ENCODE measurements at regions not wholly inside any gene's neighbourhood (a gene's known extent, or its start where the extent isn't known, plus 50 kb on each side); places are given as distances from the start of the nearest gene placed in this dataset.

GRCh38 chr2:34663314-34663713 is 1064.2 kb upstream of the FAM98A start:
- no peaks in the 10 kb centered on the region for H3K4me1 ChIP-seq (ENCODE audit: control insufficient read depth, insufficient read depth, low read length)
- TF ChIP-seq, protein P1, sequence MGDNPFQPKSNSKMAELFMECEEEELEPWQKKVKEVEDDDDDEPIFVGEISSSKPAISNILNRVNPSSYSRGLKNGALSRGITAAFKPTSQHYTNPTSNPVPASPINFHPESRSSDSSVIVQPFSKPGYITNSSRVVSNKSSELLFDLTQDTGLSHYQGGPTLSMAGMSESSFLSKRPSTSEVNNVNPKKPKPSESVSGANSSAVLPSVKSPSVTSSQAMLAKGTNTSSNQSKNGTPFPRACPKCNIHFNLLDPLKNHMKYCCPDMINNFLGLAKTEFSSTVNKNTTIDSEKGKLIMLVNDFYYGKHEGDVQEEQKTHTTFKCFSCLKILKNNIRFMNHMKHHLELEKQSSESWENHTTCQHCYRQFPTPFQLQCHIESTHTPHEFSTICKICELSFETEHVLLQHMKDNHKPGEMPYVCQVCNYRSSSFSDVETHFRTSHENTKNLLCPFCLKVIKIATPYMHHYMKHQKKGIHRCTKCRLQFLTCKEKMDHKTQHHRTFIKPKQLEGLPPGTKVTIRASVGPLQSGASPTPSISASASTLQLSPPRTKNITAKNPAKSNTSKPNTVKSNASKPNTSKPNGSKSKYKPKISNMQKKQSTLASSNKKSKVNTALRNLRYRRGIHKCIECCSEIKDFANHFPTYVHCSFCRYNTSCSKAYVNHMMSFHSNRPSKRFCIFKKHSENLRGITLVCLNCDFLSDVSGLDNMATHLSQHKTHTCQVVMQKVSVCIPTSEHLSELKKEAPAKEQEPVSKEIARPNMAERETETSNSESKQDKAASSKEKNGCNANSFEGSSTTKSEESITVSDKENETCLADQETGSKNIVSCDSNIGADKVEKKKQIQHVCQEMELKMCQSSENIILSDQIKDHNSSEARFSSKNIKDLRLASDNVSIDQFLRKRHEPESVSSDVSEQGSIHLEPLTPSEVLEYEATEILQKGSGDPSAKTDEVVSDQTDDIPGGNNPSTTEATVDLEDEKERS (tag by site-specific recombination; IDR thresholded peaks at IDR 0.05): no peak
- TF ChIP-seq HOXD13 (CRISPR knock-in tag; IDR thresholded peaks at IDR 0.05; ENCODE audit: borderline replicate concordance) (no peak), ZNF837 (tag by site-specific recombination; IDR thresholded peaks at IDR 0.05) (no peak), SCRT1 (tag by site-specific recombination; IDR thresholded peaks at IDR 0.05; ENCODE audit: borderline replicate concordance) (no peak), ZNF488 (tag by site-specific recombination; IDR thresholded peaks at IDR 0.05) (no peak), ZNF169 (tag by site-specific recombination; IDR thresholded peaks at IDR 0.05) (no peak)
- TF ChIP-seq, protein P2, sequence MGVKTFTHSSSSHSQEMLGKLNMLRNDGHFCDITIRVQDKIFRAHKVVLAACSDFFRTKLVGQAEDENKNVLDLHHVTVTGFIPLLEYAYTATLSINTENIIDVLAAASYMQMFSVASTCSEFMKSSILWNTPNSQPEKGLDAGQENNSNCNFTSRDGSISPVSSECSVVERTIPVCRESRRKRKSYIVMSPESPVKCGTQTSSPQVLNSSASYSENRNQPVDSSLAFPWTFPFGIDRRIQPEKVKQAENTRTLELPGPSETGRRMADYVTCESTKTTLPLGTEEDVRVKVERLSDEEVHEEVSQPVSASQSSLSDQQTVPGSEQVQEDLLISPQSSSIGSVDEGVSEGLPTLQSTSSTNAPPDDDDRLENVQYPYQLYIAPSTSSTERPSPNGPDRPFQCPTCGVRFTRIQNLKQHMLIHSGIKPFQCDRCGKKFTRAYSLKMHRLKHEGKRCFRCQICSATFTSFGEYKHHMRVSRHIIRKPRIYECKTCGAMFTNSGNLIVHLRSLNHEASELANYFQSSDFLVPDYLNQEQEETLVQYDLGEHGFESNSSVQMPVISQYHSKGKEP (tag by site-specific recombination; IDR thresholded peaks at IDR 0.05): no peak
- ChIA-PET POLR2A (no interaction called here), CTCF (no interaction called here)
- no peaks in the 10 kb centered on the region for H3K9me3 ChIP-seq (ENCODE audit: control insufficient read depth, insufficient read depth, low read depth, low read length)
- H3K27ac ChIP-seq (ENCODE audit: extremely low read depth, low read depth, low read length): no peak overlapping the region
- no peaks in the 10 kb centered on the region for H3K36me3 ChIP-seq (ENCODE audit: control insufficient read depth in 2 of 2, insufficient read depth in 1 of 2, low read length in 2 of 2)
- no peak overlapping the region for H3K4me3 ChIP-seq (ENCODE audit: low read depth, low read length)

DNA sequence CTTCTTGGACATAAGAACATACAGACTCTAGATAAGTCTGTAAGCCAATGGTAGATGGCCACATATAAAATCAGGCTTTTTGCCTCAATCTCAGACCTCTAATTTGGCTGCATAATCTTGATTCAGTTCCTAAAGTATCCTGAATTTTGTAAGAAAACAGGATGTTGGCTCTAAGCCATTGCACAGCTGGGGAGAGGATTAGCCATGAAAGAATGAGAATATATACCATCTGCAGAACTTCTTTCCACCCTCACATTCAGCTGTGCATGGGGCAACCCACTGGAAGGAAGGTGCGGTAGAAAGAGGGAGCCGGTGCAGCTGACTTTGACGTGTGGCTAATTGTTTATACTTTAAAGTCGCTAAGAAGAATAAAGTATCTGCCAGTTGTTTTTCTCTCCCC is 1061.6 kb upstream of the FAM98A start:
- POLR2A ChIA-PET: no interaction called here
- CTCF ChIA-PET: no interaction called here
- Histone ChIP-seq H3K27ac (ENCODE audit: extremely low read depth, low read depth, low read length) (no peak overlapping the region), H3K4me1 (ENCODE audit: control insufficient read depth, insufficient read depth, low read length) (no peaks in the 10 kb centered on the region), H3K36me3 (ENCODE audit: control insufficient read depth in 2 of 2, insufficient read depth in 1 of 2, low read length in 2 of 2) (no peaks in the 10 kb centered on the region), H3K9me3 (ENCODE audit: control insufficient read depth, insufficient read depth, low read depth, low read length) (no peaks in the 10 kb centered on the region), H3K4me3 (ENCODE audit: low read depth, low read length) (no peak overlapping the region)
- TF ChIP-seq PRDM1 (tag by site-specific recombination; IDR thresholded peaks at IDR 0.05) (no peak), ZNF701 (tag by site-specific recombination; IDR thresholded peaks at IDR 0.05) (no peak), ZNF214 (tag by site-specific recombination; IDR thresholded peaks at IDR 0.05; ENCODE audit: borderline replicate concordance) (no peak), ZNF239 (tag by site-specific recombination; IDR thresholded peaks at IDR 0.05) (no peak), GLIS1 (tag by site-specific recombination; IDR thresholded peaks at IDR 0.05) (no peak), KLF8 (tag by site-specific recombination; IDR thresholded peaks at IDR 0.05) (no peak), ZNF350 (tag by site-specific recombination; IDR thresholded peaks at IDR 0.05) (no peak), ZNF645 (tag by site-specific recombination; IDR thresholded peaks at IDR 0.05) (no peak)

DNA sequence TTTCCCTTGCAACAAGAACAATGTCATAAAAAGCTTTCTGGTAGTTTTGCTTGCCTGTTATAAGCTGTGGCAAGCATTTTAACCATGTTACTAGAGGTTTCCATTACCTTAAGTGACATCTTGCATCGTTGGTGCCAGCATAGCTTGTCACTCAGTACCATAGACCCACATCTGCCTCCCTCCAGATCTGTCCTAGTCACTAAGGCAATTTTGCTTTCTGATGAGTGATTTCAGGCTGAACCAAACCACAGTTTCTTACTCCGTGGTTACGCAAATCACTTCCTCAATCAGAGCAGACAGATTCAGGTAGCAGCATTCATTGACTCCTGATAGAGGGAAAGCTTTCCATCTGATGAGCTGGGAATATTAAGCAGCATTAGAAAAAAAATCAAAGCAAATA is 1057.5 kb upstream of the FAM98A start:
- CTCF ChIA-PET: no interaction called here
- POLR2A ChIA-PET: no interaction called here
- Histone ChIP-seq H3K36me3 (ENCODE audit: control insufficient read depth in 2 of 2, insufficient read depth in 1 of 2, low read length in 2 of 2) (no peaks in the 10 kb centered on the region), H3K27ac (ENCODE audit: extremely low read depth, low read depth, low read length) (no peak overlapping the region), H3K9me3 (ENCODE audit: control insufficient read depth, insufficient read depth, low read depth, low read length) (no peaks in the 10 kb centered on the region), H3K4me3 (ENCODE audit: low read depth, low read length) (no peak overlapping the region), H3K4me1 (ENCODE audit: control insufficient read depth, insufficient read depth, low read length) (no peaks in the 10 kb centered on the region)
- TF ChIP-seq ZNF837 (tag by site-specific recombination; IDR thresholded peaks at IDR 0.05) (no peak), EGR2 (tag by site-specific recombination; IDR thresholded peaks at IDR 0.05; ENCODE audit: low read depth) (no peak), ZNF146 (tag by site-specific recombination; IDR thresholded peaks at IDR 0.05) (no peak), ZFP41 (tag by site-specific recombination; IDR thresholded peaks at IDR 0.05; ENCODE audit: borderline replicate concordance) (no peak), ZNF701 (tag by site-specific recombination; IDR thresholded peaks at IDR 0.05) (no peak), ZSCAN16 (tag by site-specific recombination; IDR thresholded peaks at IDR 0.05) (no peak), ZNF366 (tag by site-specific recombination; conservative IDR thresholded peaks at IDR 0.05) (no peak), ZSCAN4 (tag by site-specific recombination; IDR thresholded peaks at IDR 0.05) (no peak), ZNF416 (tag by site-specific recombination; IDR thresholded peaks at IDR 0.05) (no peak), ZNF133 (tag by site-specific recombination; IDR thresholded peaks at IDR 0.05) (no peak), ZNF549 (tag by site-specific recombination; IDR thresholded peaks at IDR 0.05) (no peak), ZNF175 (tag by site-specific recombination; IDR thresholded peaks at IDR 0.05) (no peak), ZNF155 (tag by site-specific recombination; IDR thresholded peaks at IDR 0.05) (no peak)

Data from HEK293 (cell line).